ENCODE measurements at regions not wholly inside any gene's neighbourhood (a gene's known extent, or its start where the extent isn't known, plus 50 kb on each side); places are given as distances from the start of the nearest gene placed in this dataset.

DNA sequence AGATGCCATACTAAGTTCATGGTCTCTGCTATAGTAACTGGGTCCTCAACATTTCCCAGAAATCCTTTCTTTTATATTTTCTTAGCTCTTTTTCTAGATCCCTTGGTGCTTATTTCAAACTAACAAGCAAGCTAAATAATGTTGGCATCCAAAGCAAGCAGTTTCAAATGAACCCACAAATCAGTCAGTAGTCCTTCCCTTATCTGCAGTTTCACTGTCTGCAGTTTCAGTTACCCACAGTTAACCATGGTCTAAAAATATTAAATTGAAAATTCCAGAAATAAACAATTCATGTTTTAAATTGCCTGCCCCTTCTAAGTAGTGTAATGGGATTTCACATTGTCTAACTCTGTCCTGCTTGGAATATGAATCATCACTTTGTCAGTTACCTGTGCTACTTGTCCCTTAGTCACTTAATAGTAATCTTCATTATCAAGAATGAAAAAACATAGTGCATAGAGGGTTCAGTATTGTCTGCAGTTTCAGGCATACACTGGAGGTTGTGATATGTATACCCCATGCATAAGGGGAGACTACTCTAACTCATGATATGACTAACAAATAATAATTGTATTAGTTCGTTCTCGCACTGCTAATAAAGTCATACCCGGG is 633.7 kb downstream of the MECOM start:
- H3K4me3 ChIP-seq (ENCODE audit: insufficient read depth, low read length): no peak overlapping the region
- no peak overlapping the region for H3K4me2 ChIP-seq (ENCODE audit: insufficient read depth, low read length)
- no peak overlapping the region for H2AFZ ChIP-seq (ENCODE audit: low read length)
- H3K27me3 ChIP-seq (ENCODE audit: insufficient read depth, low read length): no peaks in the 10 kb centered on the region
- no peaks in the 10 kb centered on the region for H4K20me1 ChIP-seq (ENCODE audit: insufficient read depth, low read length)
- no peaks in the 10 kb centered on the region for H3K79me2 ChIP-seq (ENCODE audit: insufficient read depth, low read length)
- no peaks in the 10 kb centered on the region for H3K9me3 ChIP-seq (ENCODE audit: low read depth, low read length)
- H3K4me1 ChIP-seq (ENCODE audit: insufficient read depth, low read length): peaks cover 15% of the 10 kb centered on the region
- DNase-seq (ENCODE audit: insufficient read length, low spot score, missing footprints): no peak
- H3K36me3 ChIP-seq (ENCODE audit: insufficient read depth, low read length): no peaks in the 10 kb centered on the region
- no peak overlapping the region for H3K27ac ChIP-seq (ENCODE audit: low read depth, low read length)
- TF ChIP-seq, protein P1, sequence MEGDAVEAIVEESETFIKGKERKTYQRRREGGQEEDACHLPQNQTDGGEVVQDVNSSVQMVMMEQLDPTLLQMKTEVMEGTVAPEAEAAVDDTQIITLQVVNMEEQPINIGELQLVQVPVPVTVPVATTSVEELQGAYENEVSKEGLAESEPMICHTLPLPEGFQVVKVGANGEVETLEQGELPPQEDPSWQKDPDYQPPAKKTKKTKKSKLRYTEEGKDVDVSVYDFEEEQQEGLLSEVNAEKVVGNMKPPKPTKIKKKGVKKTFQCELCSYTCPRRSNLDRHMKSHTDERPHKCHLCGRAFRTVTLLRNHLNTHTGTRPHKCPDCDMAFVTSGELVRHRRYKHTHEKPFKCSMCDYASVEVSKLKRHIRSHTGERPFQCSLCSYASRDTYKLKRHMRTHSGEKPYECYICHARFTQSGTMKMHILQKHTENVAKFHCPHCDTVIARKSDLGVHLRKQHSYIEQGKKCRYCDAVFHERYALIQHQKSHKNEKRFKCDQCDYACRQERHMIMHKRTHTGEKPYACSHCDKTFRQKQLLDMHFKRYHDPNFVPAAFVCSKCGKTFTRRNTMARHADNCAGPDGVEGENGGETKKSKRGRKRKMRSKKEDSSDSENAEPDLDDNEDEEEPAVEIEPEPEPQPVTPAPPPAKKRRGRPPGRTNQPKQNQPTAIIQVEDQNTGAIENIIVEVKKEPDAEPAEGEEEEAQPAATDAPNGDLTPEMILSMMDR (IDR thresholded peaks at IDR 0.05; ENCODE audit: extremely low read depth, low read depth, low read length): no peak

DNA sequence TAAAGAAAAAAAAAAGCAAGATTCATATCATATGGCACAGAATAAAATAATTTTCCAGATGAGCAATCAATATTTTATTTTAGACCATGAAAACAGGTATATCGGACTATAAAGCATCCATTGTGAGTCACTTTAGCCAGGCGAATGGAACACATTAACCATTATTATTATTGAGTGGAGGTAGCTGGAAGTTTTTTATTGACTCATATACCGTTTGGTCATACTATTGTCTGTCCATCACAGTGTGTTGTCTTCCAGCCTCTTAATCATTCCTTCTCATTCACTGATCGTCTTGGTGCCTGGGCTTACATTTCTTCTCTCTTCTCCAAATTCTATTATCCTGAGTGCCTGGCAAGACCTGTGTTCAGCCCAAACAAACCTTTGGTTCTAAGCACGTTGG is 634.8 kb downstream of the MECOM start:
- Histone ChIP-seq H2AFZ (ENCODE audit: low read length) (no peak overlapping the region), H3K4me2 (ENCODE audit: insufficient read depth, low read length) (no peak overlapping the region), H3K27ac (ENCODE audit: low read depth, low read length) (no peak overlapping the region), H3K4me1 (ENCODE audit: insufficient read depth, low read length) (peaks cover 16% of the 10 kb centered on the region), H3K4me3 (ENCODE audit: insufficient read depth, low read length) (no peak overlapping the region), H4K20me1 (ENCODE audit: insufficient read depth, low read length) (no peaks in the 10 kb centered on the region), H3K36me3 (ENCODE audit: insufficient read depth, low read length) (no peaks in the 10 kb centered on the region), H3K9me3 (ENCODE audit: low read depth, low read length) (no peaks in the 10 kb centered on the region), H3K79me2 (ENCODE audit: insufficient read depth, low read length) (no peaks in the 10 kb centered on the region), H3K27me3 (ENCODE audit: insufficient read depth, low read length) (no peaks in the 10 kb centered on the region)
- TF ChIP-seq, protein P1 (IDR thresholded peaks at IDR 0.05; ENCODE audit: extremely low read depth, low read depth, low read length): no peak
- DNase-seq (ENCODE audit: insufficient read length, low spot score, missing footprints): no peak

DNA sequence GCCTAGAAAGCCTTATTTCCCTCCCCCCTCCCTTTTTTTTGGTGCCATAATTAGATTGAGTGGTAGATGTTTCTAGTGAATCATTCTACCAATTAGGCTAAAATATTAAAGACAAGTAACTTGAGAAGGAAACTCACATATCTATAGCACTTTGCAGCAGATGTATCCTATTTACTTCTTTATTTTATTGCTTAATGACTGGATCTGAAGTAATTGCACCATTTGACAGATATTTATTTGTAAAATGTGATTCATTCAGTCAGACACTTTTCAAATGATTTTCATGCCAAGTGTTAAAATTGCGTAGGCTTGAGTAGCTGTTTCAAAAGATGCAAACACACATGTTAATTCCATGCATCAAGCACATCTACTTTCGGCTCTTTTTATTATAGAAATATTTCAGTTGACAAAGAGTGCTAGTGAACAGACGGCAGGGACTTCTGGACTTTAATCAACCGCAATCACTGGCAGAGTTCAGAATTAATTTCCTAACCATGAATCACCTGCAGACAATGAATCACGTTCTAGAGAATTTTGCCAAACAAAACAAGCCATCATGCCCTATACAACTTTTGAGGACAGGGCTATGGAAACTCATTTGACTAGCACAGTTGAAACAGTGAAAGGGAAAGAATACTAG is 636.8 kb downstream of the MECOM start:
- TF ChIP-seq, protein P1 (IDR thresholded peaks at IDR 0.05; ENCODE audit: extremely low read depth, low read depth, low read length): no peak
- H3K27me3 ChIP-seq (ENCODE audit: insufficient read depth, low read length): no peaks in the 10 kb centered on the region
- no peaks in the 10 kb centered on the region for H3K79me2 ChIP-seq (ENCODE audit: insufficient read depth, low read length)
- H4K20me1 ChIP-seq (ENCODE audit: insufficient read depth, low read length): no peaks in the 10 kb centered on the region
- DNase-seq (ENCODE audit: insufficient read length, low spot score, missing footprints): peak; percentile 81
- H3K4me3 ChIP-seq (ENCODE audit: insufficient read depth, low read length): peak overlapping the region; percentile 54
- H3K36me3 ChIP-seq (ENCODE audit: insufficient read depth, low read length): no peaks in the 10 kb centered on the region
- peak overlapping the region; percentile 81 for H3K4me2 ChIP-seq (ENCODE audit: insufficient read depth, low read length)
- H3K27ac ChIP-seq (ENCODE audit: low read depth, low read length): peak overlapping the region; percentile 54
- H3K4me1 ChIP-seq (ENCODE audit: insufficient read depth, low read length): peaks cover 22% of the 10 kb centered on the region
- H3K9me3 ChIP-seq (ENCODE audit: low read depth, low read length): no peaks in the 10 kb centered on the region
- peak overlapping the region; percentile 32 for H2AFZ ChIP-seq (ENCODE audit: low read length)

DNA sequence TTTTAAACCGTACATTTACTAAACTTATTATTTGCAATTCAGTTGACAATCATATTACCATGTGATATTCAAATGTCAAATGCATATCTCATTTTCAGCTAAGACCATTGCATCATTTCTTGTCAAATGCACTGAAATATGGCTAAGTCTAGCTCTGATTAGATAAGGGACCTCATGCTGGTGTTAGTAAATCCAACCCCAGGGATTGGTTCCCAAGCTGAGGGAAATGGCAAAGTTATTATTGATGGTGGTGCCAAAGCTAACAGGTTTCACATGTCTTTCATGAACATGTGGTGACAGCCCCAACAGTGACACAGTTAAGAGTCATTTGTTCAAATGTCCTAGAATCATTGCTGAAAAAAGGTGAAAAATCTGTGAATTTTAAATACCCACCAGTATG is 641.1 kb downstream of the MECOM start:
- Histone ChIP-seq H3K36me3 (ENCODE audit: insufficient read depth, low read length) (no peaks in the 10 kb centered on the region), H3K4me2 (ENCODE audit: insufficient read depth, low read length) (no peak overlapping the region), H3K27me3 (ENCODE audit: insufficient read depth, low read length) (no peaks in the 10 kb centered on the region), H3K27ac (ENCODE audit: low read depth, low read length) (no peak overlapping the region), H2AFZ (ENCODE audit: low read length) (no peak overlapping the region), H3K4me3 (ENCODE audit: insufficient read depth, low read length) (no peak overlapping the region), H3K9me3 (ENCODE audit: low read depth, low read length) (no peaks in the 10 kb centered on the region), H4K20me1 (ENCODE audit: insufficient read depth, low read length) (no peaks in the 10 kb centered on the region), H3K79me2 (ENCODE audit: insufficient read depth, low read length) (no peaks in the 10 kb centered on the region), H3K4me1 (ENCODE audit: insufficient read depth, low read length) (peaks cover 22% of the 10 kb centered on the region)
- TF ChIP-seq, protein P1 (IDR thresholded peaks at IDR 0.05; ENCODE audit: extremely low read depth, low read depth, low read length): no peak
- DNase-seq (ENCODE audit: insufficient read length, low spot score, missing footprints): no peak
